Cerebellar cortex (tissue), 1 donor: ENCODE measurements at regions not wholly inside any gene's neighbourhood (a gene's known extent, or its start where the extent isn't known, plus 50 kb on each side); places are given as distances from the start of the nearest gene placed in this dataset.
"Not testable (repeated sequence)": the region's sequence is repeated elsewhere in the genome, so short reads cannot be mapped to it uniquely, and the experiment has no call there.

Experiments used
- DNase-seq: peaks from one replicate; pipeline ENCODE4 v3.0.0-alpha.2; 2015; ENCODE audit warnings: low spot score

DNA sequence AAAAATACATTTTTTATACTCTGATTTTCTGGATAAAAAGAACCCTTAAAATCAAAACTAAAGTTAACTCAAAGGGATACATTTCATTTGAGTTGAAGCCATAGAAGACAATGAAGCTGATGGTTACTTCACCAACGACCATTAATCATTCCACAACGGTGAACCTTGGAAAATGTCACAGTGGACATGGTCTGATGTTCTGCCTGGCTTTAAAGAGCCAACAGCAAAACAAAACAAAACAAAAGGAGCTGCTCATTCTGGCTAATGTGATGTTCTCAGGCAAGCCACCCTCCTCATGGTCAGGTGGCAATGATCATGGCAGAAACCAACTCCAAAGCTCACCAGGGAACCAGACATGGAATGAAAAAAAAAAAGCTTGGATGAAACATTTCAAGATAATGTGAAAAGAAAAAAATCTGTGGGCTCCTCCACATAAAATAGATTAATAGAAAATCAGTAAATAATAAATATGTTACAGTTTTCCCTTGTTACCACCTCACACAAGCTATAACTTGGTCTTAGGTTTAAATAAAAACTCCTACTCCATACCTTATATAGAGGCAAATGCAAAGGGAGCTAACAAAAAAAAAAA is 90.1 kb upstream of the SERTAD2 start:
- no peak for DNase-seq

DNA sequence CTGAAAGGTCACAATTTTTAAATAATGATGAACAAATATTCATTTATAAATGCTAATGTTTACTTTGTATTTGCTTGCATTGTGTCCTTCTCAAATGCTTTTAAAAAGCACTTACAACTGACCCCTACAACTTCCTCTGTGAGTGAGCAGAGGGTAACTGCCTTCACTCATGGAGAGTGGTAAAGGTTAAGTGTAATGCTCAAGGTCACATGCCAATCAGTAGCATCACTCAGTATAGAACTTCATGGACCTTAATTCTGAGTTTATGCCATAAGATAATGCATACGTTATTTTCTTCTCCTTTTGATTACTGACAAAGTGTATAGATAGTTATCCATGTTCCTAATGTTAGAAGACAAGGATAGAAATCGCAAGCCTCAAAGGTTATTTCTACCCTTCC is 91.8 kb upstream of the SERTAD2 start:
- DNase-seq, result no peak

DNA sequence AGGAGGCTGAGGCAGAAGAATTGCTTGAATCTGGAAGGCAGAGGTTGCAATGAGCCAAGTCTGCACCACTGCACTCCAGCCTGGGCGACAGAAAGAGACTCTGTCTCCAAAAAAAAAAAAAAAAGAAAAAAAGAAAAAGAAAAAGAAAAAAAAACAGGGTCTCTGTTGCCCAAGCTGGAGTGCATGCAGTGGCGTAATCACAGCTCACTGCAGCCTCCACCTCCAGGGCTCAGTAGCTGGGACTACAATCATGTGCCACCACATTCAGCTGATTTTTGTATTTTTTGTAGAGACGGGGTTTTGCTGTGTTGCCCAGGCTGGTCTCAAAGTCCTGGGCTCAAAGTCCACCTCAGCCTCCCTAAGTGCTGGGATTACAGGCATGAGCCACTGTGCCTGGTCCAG is 94.0 kb upstream of the SERTAD2 start:
- DNase-seq, result not testable (repeated sequence)

GRCh38 chr2:64748147-64748546 is 94.4 kb upstream of the SERTAD2 start:
- no peak for DNase-seq

DNA sequence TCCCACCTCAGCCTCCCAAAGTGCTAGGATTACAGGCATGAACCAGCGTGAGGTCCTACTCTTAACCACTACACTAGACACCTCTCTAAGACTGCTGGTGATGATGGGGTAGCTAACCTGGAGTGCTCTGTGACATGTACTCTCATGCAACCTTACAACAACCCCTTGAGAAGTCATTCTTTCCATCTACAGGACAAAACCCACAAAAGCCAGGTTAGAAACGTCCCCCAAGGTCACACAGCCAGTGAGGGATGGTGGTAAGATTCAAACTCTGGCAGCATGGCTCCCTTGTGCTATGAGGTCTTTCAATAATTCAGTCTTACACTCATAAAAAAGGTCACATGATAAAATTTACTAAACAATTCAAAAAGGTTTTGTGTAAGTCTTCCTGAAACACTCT is 94.8 kb upstream of the SERTAD2 start:
- peak; percentile 43 for DNase-seq

DNA sequence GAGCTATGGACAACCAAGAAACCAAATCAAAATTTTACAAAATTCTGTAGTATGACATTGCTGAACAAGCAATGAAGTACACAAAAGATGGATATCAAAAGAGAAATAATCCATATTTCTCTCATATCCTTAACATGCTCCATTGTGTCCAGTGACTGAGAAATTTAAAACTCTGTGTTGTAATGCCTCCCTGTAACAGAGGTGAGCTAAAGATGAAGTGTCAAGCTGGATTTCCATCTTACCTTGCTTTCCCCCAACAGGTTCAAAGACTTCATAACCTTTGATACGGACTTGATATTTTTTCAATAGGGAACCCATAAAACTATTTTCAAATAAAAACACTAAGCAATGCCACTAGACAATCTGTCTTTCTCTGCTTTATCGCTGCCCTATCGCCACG is 95.7 kb upstream of the SERTAD2 start:
- DNase-seq, result peak; percentile 49

- peak; percentile 83 for DNase-seq
These were observed 96.5 kb upstream of the SERTAD2 start for GRCh38 chr2:64750001-64750816.

GRCh38 chr2:64750817-64751285 is 97.1 kb upstream of the SERTAD2 start:
- peak; percentile 99 for DNase-seq

DNA sequence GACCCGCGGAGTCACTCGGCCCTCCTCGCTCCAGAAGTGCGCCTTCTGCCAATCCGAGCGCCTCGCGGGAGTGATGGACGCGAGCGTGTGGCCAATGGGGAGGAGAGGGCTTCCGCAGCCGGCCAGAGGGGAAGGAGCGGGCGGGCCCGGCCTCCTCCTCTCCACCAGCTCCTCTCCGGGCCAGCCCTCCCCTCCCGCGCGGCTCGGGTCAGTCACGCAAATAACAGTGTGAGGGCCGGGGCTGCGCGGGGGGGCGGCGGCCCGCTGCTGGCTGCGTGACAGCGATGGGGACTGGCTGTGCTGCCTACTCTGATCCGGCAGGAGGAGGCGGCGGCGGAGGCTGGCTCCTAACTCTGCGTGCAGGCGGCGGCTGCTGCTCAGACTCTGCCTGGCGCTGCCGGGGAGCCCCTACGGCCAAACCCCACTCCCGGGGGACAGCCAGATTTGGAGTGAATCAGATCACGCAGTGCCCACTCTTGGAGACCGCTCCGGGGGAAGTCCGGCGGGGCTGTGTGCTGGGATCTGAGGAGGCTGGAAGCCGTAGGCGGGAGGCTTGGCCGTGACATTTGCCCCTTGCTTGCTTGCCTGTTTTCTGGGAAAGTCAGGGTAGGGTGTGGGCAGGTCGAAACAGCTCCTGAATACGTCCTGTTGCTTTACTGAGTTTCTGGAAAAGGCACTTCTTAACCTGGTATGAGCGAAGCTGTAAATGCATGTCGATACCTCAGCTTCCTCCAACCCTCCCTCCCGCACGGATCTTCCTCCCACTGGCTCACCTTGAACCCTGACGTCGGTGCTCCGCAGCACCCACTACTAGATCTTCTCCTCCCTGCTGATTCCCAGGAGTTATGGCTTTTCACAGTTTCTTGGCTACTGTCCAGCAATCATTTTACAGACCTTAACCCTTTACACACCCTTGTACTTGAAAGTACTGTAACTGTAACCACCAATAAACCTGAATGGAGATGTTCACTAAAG is 97.9 kb upstream of the SERTAD2 start:
- peak; percentile 75 for DNase-seq

GRCh38 chr2:64753399-64753798 is 99.7 kb upstream of the SERTAD2 start:
- DNase-seq, result no peak

- DNase-seq, result no peak
These were observed 100.9 kb upstream of the SERTAD2 start for GRCh38 chr2:64754570-64754969.

- DNase-seq, result no peak
These were observed 103.4 kb upstream of the SERTAD2 start for GRCh38 chr2:64757126-64757525.

DNA sequence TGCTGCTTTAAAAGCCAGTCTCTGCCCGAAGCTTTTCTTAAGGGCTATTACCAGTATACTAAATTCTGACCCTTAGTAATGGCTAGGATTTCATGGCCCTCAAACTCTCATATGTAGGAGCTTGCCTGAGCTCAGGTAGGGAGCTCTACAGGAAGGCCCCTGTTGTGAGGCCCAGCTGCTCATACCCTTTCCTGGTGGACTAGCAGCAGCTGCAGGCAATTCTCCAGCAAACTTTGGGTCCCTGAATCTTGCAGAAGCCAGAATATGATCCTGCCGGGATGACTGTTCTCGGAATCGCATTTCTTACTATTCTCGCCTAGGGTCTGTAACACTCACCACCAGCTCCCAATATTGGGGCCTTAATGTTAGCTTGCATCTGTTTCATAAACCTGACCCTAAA is 106.4 kb upstream of the SERTAD2 start:
- DNase-seq, result no peak

- DNase-seq, result no peak
These were observed 108.7 kb upstream of the SERTAD2 start for GRCh38 chr2:64762301-64762997.

GRCh38 chr2:64763126-64763525 is 109.4 kb upstream of the SERTAD2 start:
- no peak for DNase-seq

DNA sequence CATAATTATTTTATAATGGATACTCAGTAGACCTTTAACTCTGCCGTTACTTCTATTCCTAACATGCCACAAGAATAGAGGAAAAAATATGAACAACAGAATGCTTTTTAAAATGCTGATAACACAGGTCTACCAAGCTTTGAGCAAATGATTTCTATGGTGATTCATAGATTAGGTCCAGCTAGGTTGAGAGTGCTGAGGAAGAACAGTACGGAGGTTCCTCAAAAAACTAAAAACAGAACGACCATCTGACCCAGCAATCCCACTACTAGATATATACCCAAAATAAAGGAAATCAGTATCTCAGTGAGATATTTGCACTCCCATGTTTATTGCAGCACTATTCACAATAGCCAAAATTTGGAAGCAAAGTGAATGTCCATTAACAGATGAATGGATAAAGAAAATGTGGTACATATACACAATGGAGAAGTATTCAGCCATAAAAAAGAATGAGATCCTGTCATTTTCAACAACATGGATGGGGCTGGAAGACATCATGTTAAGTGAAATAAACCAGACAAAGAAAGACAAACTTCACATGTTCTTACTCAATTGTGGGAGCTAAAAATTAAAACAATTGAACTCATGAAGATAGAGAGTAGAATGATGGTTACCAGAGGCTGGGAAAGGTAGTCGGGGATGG is 111.6 kb upstream of the SERTAD2 start:
- DNase-seq, result no peak

DNA sequence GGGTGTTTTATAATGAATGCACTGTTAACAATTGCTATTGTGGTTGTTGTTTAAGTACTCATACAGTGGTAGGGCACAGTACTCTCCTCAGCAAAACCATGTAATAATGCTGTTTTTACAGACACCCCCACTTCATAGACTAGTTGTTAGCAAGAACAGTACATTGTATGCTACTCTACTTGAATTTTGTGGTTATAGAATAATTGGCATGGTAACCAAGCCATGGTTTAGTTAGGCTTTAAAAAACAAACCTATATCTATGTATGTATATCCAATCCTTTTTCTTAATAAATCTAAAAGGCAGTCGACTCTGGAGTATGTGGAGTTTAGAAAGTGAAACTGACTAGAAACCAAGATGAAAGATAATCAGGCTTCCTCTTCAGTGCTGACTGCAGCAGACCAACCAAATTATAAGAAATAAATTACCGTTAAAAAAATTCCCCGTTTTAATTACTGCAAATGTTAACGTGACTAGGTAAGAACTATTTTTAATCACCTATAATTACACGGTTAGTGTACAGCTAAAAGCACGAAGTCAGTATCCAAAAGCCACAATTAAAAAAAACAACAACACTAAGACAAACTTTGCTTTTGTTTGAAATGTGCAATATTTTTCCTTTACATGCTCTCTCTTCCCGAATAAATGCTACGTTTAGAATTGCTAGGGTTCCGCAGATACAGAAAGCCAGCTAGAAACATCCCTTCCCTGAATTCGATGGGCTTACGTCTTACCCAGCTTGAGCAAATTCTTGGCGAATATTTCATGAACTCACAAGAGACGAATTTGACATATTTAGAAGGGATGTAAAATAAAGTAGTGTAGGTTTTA is 113.3 kb upstream of the SERTAD2 start:
- DNase-seq, result peak; percentile 48

DNA sequence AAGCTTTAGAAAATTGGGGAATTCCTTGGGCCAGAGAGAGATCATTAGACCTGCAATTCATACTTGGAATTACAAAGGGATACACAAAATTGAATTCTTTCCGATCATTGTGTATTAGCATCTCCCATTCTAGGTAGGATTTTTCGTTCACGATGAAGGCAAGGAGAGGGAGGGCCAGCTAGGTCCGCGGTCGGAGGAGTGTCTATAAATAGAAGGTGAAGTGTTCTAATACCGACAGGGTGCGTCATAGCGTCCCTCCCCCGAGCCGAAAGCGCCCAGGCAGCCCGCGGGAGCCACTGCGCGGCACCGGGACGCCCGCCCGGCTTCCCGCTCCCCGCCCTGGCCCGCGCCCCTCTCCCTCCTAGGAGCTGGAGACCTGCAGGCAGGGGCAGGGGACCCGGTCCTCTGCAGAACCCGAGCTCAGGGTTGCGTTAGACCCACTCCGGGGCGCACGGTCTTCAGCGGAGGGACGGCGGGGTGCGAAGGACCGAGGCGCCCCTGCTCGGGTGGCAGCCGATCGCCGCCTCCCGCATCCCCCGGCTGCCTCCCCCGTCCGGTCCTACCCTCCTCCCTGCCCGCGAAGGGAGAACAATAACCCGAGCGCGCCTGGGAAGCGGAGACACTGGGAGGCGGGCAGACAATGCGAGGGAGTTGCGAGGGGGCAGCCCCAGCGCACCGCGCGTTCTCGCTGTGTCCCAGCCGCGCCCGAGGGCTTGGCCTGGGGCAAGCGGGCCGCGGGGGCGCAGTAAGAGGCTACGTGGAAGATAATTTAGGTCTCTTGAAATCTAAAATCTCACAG is 114.2 kb upstream of the SERTAD2 start:
- peak; percentile 95 for DNase-seq

GRCh38 chr2:64768491-64769005 is 114.8 kb upstream of the SERTAD2 start:
- no peak for DNase-seq
